Prostate gland (tissue), 2 donors: ENCODE measurements at regions not wholly inside any gene's neighbourhood (a gene's known extent, or its start where the extent isn't known, plus 50 kb on each side); places are given as distances from the start of the nearest gene placed in this dataset.

ENCODE experiments used
- DNase-seq: peaks from one replicate; pipeline ENCODE4 v3.0.0-alpha.2; 2019; ENCODE audit warnings: low spot score
- H3K27ac ChIP-seq, 2 donors: fragments of 200-600 bp; sonication (generic); 2 replicates each; pipeline ENCODE4 v1.5.1; 2017 to 2019
- H3K27me3 ChIP-seq: fragments of 200-600 bp; sonication (generic); replicated peaks from 2 replicates; pipeline ENCODE4 v1.5.1; 2019; ENCODE audit not compliant: insufficient read depth
- H3K36me3 ChIP-seq, 2 donors: fragments of 200-600 bp; sonication (generic); 1 replicate in 1 of 2; 2 replicates in 1 of 2; pipeline versions ENCODE4 v1.5.1 to v1.8.1; 2017 to 2019
- H3K4me1 ChIP-seq: fragments of 200-600 bp; sonication (generic); replicated peaks from 2 replicates; pipeline ENCODE4 v1.5.1; 2019
- H3K4me3 ChIP-seq, 2 donors: fragments of 200-600 bp; sonication (generic); 2 replicates each; pipeline ENCODE4 v1.5.1; 2017 to 2019
- H3K9me3 ChIP-seq: fragments of 200-600 bp; sonication (generic); 2 replicates; pipeline ENCODE4 v1.5.1; 2017
- POLR2A ChIP-seq: fragments of 450-650 bp; IDR thresholded peaks from one replicate; pipeline ENCODE4 v1.6.1; 2016; ENCODE audit warnings: antibody characterized with exemption, mild to moderate bottlenecking
- POLR2AphosphoS5 ChIP-seq: sonication (generic); formaldehyde crosslinking; IDR thresholded peaks from one replicate; pipeline ENCODE4 v1.6.1; 2017; ENCODE audit warnings: antibody characterized with exemption
- WGBS: methylation state at CpG from one replicate; pipeline ENCODE4 v1.1.5; 2018; 5-methylcytosine and 5-hydroxymethylcytosine counted together
- intact Hi-C: fragments of 100-400 bp; cut with DNase I; formaldehyde crosslinking; loops from one replicate; pipeline ENCODE4 v1.14.2; 2022
- TF ChIP-seq, protein P1 (sequence below), 4 experiments: fragments of 200-600 bp in 2 of 4; fragments of 450-650 bp in 2 of 4; sonication (generic) in 2 of 4; IDR thresholded peaks; 1 replicate in 3 of 4; 2 replicates in 1 of 4; pipeline ENCODE4 v1.5.1; 2016 to 2019; ENCODE audit warnings: antibody characterized with exemption in 4 of 4, mild to moderate bottlenecking in 2 of 4, moderate library complexity in 2 of 4

DNA sequence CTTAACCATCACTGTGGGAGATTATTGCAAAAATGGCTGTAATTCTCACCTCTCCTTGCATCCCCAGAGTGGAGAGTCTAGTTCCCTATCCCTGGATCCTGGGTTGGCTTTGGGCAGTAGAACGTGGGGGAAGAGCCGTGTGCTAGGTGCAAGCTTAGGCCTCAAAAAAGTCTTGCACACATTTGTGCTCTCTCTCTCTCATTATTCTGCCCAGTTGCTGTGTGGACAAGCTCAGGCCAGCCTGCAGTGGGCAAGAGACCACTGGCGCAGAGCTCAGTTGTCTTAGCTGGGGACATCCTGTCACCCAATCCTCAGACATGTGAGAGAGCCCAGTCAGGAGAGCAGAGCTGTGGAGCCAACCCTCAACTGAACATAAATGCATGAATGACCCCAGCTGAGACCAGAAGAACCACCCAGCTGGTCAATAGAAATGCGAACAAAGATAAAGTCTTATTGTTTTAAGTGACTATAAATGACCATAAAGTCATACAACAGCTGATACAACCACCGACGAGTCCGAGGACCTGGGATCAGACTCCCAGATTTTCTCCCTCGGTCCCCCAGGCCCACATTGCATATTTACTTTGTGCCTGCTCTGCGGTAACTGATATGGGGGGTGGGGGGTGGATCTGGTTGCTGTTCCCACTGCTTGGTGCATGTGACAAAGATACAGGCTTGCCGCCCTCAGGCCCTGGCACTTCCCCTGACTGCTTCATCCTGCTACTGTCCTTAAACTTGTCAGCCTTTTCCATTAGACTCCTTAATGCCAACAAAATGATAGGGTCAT is 166.4 kb upstream of the MVB12B start:
- DNase-seq, result no peak
- intact Hi-C loops, result no loop called here
- no peaks in the 10 kb centered on the region for H3K36me3 ChIP-seq
- H3K4me1 ChIP-seq, result no peaks in the 10 kb centered on the region
- H3K27me3 ChIP-seq, result no peaks in the 10 kb centered on the region
- H3K4me3 ChIP-seq, result no peak overlapping the region
- H3K27ac ChIP-seq, result no peak overlapping the region
- H3K9me3 ChIP-seq, result no peaks in the 10 kb centered on the region
- 82% methylated on average over 10 of the region's 10 CpGs for WGBS
- TF ChIP-seq POLR2AphosphoS5, result no peak
- TF ChIP-seq, protein P1, sequence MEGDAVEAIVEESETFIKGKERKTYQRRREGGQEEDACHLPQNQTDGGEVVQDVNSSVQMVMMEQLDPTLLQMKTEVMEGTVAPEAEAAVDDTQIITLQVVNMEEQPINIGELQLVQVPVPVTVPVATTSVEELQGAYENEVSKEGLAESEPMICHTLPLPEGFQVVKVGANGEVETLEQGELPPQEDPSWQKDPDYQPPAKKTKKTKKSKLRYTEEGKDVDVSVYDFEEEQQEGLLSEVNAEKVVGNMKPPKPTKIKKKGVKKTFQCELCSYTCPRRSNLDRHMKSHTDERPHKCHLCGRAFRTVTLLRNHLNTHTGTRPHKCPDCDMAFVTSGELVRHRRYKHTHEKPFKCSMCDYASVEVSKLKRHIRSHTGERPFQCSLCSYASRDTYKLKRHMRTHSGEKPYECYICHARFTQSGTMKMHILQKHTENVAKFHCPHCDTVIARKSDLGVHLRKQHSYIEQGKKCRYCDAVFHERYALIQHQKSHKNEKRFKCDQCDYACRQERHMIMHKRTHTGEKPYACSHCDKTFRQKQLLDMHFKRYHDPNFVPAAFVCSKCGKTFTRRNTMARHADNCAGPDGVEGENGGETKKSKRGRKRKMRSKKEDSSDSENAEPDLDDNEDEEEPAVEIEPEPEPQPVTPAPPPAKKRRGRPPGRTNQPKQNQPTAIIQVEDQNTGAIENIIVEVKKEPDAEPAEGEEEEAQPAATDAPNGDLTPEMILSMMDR (IDR thresholded peaks at IDR 0.05), result no peak
- TF ChIP-seq POLR2A, result no peak

DNA sequence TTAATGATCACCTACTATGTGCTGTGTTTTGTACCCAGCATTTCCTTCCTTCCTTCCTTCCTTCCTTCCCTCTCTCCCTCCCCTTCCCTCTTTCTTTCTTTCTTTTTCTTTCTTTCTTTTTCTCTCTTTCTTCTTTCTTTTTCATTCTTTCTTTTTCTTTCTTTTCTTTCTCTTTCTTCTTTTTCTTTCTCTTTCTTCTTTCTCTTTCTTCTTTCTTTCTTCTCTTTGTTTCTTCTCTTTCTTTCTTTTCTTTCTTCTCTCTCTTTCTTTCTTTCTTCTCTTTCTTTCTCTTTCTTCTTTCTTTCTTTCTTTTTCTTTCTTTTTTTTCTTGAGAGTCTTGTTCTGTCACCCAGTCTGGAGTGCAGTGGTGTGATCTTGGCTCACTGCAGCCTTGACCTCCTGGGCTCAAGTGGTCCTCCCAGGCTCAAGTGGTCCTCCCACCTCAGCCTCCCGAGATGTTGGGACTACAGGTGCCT is 165.7 kb upstream of the MVB12B start:
- WGBS, result 96% methylated on average over 1 of the region's 1 CpG
- no peak for DNase-seq
- no peak overlapping the region for H3K4me3 ChIP-seq
- H3K4me1 ChIP-seq, result no peaks in the 10 kb centered on the region
- no peak overlapping the region for H3K27ac ChIP-seq
- TF ChIP-seq POLR2A (no peak), POLR2AphosphoS5 (no peak)
- TF ChIP-seq, protein P1 (IDR thresholded peaks at IDR 0.05), result no peak
- no peaks in the 10 kb centered on the region for H3K9me3 ChIP-seq
- intact Hi-C loops, result no loop called here
- no peaks in the 10 kb centered on the region for H3K36me3 ChIP-seq
- no peaks in the 10 kb centered on the region for H3K27me3 ChIP-seq

DNA sequence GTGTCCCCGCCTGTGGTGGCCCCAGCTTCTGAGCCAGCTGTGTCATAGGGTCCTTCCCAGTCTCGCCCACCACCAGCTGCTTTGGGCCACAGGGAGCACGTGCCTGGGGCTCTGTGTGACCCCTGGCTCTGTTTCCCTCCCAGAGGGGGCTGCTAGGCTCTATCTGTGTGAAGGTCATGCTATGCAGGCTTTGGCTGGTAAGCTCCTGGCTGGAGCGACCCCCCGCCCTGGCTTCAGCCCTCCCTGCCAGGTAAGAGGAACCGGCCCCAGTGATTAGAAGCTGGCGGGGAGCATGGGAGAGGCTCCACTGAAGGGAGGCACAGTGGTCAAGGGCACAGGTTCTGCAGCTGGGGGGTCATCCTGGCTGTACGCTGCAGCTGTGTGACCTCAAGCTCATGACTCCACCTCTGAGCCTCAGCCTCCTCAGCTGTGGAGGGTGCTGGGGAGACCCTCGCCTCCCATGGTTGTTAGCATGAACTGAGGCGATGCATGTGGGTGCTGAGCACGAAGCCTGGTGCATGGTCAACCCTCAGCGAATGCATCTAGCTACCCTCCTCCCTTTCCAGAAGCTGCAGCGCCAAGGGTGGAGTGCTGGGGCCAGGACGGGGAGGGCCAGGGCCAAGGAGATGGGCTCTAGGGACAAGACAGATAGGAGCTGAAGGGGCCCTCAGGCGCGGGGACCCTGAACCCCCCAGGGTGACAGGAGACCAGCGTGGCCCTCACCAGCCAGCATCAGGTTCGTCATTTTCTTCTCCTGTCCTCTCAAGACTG is 163.8 kb upstream of the MVB12B start:
- WGBS, result 95% methylated on average over 18 of the region's 18 CpGs
- Histone ChIP-seq H3K27ac (no peak overlapping the region), H3K27me3 (no peaks in the 10 kb centered on the region), H3K4me1 (no peaks in the 10 kb centered on the region), H3K4me3 (no peak overlapping the region), H3K36me3 (no peaks in the 10 kb centered on the region), H3K9me3 (no peaks in the 10 kb centered on the region)
- TF ChIP-seq, protein P1 (IDR thresholded peaks at IDR 0.05), result no peak
- TF ChIP-seq POLR2AphosphoS5 (no peak), POLR2A (no peak)
- intact Hi-C loops, result no loop called here
- DNase-seq, result no peak

DNA sequence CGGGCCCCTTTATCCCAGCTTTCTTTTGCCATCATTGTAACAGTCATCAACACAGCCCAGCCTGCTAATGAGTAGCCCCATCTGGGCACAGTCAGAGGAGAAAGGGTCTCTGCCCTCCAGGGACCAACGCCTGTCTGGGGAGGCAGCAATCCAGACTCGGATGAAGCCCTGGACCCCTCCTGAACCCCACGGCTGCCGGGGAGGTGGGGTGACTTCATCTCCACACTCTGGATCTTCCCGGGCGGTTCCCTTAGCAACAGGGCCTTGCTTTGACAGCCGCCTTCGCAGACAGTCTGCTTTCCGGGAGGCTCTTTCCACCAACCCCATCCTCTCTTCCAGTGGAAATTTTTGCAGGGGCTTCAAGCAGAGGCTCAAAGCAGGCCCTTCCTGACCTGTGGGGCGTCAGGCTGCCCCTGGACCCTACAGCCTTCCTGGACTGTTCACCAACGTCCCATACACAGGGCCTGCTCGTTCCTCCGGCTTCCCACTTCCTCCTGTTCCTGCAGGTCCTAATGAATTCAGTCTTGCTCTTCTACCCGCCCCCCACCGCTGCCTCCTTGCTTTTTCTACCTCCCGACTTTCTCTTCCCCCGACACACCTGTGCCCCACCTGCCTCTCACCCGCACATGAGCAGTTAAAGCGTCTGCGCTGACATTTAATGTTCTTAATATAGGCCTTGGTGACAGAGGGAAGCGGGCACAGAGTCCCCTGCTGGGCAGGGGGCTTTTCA is 161.7 kb upstream of the MVB12B start:
- Histone ChIP-seq H3K36me3 (no peaks in the 10 kb centered on the region), H3K4me1 (no peaks in the 10 kb centered on the region), H3K9me3 (no peaks in the 10 kb centered on the region), H3K4me3 (no peak overlapping the region), H3K27ac (no peak overlapping the region), H3K27me3 (no peaks in the 10 kb centered on the region)
- DNase-seq, result peak; percentile 2
- TF ChIP-seq POLR2AphosphoS5 (no peak), POLR2A (no peak)
- TF ChIP-seq, protein P1 (IDR thresholded peaks at IDR 0.05), result no peak
- WGBS, result 85% methylated on average over 22 of the region's 22 CpGs
- intact Hi-C loops, result no loop called here
